22Rv1 (cell line): ENCODE measurements at regions not wholly inside any gene's neighbourhood (a gene's known extent, or its start where the extent isn't known, plus 50 kb on each side); places are given as distances from the start of the nearest gene placed in this dataset.

Experiments used
- H3K27ac ChIP-seq: fragments of 450-650 bp; 2 replicates; pipeline ENCODE4 v1.5.1; 2017
- ZFX ChIP-seq: fragments of 450-650 bp; IDR thresholded peaks from 2 replicates; pipeline ENCODE4 v1.6.1; 2017; ENCODE audit warnings: antibody characterized with exemption, borderline replicate concordance
- TF ChIP-seq, protein P1 (sequence below): fragments of 450-650 bp; IDR thresholded peaks from 2 replicates; pipeline ENCODE4 v1.5.1; 2017; ENCODE audit warnings: mild to moderate bottlenecking

DNA sequence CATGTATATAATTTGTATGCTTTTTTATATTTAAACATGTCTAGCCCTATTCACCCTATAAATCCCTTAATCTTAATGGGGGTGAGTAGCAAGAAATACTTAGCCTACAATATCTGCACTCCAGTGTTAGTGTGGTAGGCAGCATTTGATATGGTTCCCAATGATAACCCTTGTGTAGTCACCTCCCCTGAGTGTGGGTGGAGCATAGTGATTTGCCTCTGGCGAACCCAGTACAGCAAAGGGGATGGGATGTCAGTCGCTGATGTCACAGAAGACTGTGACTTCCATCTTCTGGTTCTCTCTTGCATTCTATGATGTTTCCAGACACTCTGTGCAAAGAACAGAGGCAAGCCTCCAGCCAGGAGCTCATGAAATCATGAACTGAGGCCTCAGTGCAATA, 211.2 kb downstream of the CRPPA start:
- TF ChIP-seq, protein P1, sequence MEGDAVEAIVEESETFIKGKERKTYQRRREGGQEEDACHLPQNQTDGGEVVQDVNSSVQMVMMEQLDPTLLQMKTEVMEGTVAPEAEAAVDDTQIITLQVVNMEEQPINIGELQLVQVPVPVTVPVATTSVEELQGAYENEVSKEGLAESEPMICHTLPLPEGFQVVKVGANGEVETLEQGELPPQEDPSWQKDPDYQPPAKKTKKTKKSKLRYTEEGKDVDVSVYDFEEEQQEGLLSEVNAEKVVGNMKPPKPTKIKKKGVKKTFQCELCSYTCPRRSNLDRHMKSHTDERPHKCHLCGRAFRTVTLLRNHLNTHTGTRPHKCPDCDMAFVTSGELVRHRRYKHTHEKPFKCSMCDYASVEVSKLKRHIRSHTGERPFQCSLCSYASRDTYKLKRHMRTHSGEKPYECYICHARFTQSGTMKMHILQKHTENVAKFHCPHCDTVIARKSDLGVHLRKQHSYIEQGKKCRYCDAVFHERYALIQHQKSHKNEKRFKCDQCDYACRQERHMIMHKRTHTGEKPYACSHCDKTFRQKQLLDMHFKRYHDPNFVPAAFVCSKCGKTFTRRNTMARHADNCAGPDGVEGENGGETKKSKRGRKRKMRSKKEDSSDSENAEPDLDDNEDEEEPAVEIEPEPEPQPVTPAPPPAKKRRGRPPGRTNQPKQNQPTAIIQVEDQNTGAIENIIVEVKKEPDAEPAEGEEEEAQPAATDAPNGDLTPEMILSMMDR, result no peak
- no peak for TF ChIP-seq ZFX
- no peak overlapping the region for H3K27ac ChIP-seq

DNA sequence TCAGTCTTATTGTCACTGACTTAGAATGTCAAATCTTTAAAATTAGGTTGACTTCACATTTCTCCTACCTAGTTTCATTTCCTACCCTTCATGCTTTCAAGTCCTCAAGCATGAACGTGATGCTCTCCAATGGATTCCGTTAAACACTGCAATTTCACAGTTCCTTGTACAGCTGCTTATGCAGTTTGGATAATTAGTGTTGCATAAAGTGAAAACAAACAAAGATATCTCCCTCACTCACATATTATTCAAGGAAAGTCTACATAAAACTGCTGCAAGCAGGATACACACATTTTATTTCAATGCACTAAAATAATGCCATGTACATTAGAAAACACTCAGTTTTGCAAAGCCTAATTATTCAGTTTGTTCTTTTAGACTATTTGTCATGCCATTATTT, 214.0 kb downstream of the CRPPA start:
- no peak overlapping the region for H3K27ac ChIP-seq
- TF ChIP-seq, protein P1, result no peak
- no peak for TF ChIP-seq ZFX

GRCh38 chr7:16205466-16205865, 215.9 kb downstream of the CRPPA start:
- no peak for TF ChIP-seq ZFX
- TF ChIP-seq, protein P1, result no peak
- no peak overlapping the region for H3K27ac ChIP-seq

- TF ChIP-seq, protein P1, result no peak
- no peak for TF ChIP-seq ZFX
- no peak overlapping the region for H3K27ac ChIP-seq
These were observed 216.4 kb downstream of the CRPPA start for GRCh38 chr7:16204953-16205352.

GRCh38 chr7:16203065-16203464, 218.3 kb downstream of the CRPPA start:
- TF ChIP-seq, protein P1, result no peak
- no peak for TF ChIP-seq ZFX
- H3K27ac ChIP-seq, result no peak overlapping the region

GRCh38 chr7:16202303-16202702, 219.0 kb downstream of the CRPPA start:
- TF ChIP-seq ZFX, result no peak
- TF ChIP-seq, protein P1, result no peak
- H3K27ac ChIP-seq, result no peak overlapping the region

DNA sequence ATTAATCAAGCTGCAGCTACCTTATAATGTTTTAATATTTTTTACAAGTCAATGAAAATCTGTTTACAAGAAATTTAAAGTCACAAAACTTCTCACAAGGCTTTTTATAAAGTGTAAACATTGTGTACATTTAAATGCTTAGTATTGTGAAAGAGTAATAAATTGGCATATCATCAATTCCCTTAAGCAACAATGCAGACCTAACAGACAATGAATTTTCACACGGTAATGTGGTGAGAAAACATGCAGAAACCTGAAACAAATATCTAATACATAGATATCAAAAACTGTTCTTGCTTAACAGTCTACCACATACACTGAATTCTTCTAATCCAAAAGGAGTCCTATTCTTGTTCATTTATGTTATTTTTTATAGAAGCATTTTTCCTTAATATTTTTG, 220.7 kb downstream of the CRPPA start:
- TF ChIP-seq, protein P1, result no peak
- TF ChIP-seq ZFX, result no peak
- H3K27ac ChIP-seq, result no peak overlapping the region
